ENCODE measurements at regions not wholly inside any gene's neighbourhood (a gene's known extent, or its start where the extent isn't known, plus 50 kb on each side); places are given as distances from the start of the nearest gene placed in this dataset.

- Mint-ChIP-seq H3K4me1 (ENCODE audit: low read depth, unreplicated experiment) (no peaks in the 10 kb centered on the region), H3K36me3 (ENCODE audit: insufficient read depth, unreplicated experiment) (no peaks in the 10 kb centered on the region), H3K4me3 (ENCODE audit: low read depth, unreplicated experiment) (no peak overlapping the region), H3K9me3 (ENCODE audit: low read depth, unreplicated experiment) (peaks cover 12% of the 10 kb centered on the region), H3K27ac (ENCODE audit: unreplicated experiment) (no peak overlapping the region), H3K27me3 (ENCODE audit: unreplicated experiment) (no peaks in the 10 kb centered on the region)
- DNase-seq, result no peak
- CTCF ChIA-PET, result no interaction called here
- intact Hi-C loops (cut with micrococcal nuclease; ENCODE audit: unreplicated experiment), result no loop called here
- no TSS peak for BruUV-seq (replicated peaks)
- TF ChIP-seq CTCF (IDR thresholded peaks at IDR 0.05; ENCODE audit: unreplicated experiment), result no peak
Observed at GRCh38 chr11:42112866-42113265, 653.4 kb upstream of the LRRC4C start.

DNA sequence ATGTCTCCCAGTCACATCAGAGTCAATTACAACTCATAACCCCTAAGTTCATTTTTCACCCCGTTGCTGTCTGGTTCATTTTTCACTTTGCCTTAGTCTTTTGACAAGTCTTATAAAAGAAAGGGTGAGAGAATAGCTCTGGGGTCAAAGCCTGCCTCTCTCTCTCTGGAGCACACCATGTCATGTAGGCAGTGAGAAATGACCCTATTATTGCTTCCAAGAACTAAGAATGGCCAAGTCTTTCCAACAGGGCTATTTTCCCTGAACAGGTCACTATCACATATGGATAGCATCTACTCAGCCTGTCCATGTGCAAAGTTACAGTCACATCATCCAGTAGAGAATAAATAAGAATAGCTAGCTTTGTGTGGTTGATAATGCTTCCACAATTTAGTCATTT lies 655.5 kb upstream of the LRRC4C start:
- intact Hi-C loops (cut with micrococcal nuclease; ENCODE audit: unreplicated experiment), result no loop called here
- no peak overlapping the region for H3K4me3 Mint-ChIP-seq (ENCODE audit: low read depth, unreplicated experiment)
- no peaks in the 10 kb centered on the region for H3K27me3 Mint-ChIP-seq (ENCODE audit: unreplicated experiment)
- no peak for TF ChIP-seq CTCF (IDR thresholded peaks at IDR 0.05; ENCODE audit: unreplicated experiment)
- no peaks in the 10 kb centered on the region for H3K36me3 Mint-ChIP-seq (ENCODE audit: insufficient read depth, unreplicated experiment)
- no peak for DNase-seq
- BruUV-seq (replicated peaks), result no TSS peak
- H3K4me1 Mint-ChIP-seq (ENCODE audit: low read depth, unreplicated experiment), result no peaks in the 10 kb centered on the region
- peaks cover 11% of the 10 kb centered on the region for H3K9me3 Mint-ChIP-seq (ENCODE audit: low read depth, unreplicated experiment)
- CTCF ChIA-PET, result no interaction called here
- no peak overlapping the region for H3K27ac Mint-ChIP-seq (ENCODE audit: unreplicated experiment)

DNA sequence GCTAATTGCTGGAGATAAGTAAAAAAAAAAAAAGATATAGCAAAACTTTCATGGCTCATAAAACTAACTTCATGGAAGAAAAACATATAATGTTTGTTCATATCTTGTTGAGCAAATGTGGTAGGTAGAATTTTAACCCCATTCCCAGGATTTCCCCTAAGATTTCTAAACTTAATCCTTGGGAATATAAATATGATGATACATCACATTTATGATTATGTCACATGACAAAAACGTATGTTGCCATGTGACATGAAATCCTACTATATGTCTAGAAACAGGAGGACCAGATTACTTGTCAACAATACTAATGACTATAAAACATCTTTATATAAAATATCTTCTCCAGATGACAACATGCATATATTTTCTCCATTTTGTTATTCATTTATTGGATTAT lies 679.0 kb upstream of the LRRC4C start:
- Mint-ChIP-seq H3K27me3 (ENCODE audit: unreplicated experiment) (no peaks in the 10 kb centered on the region), H3K4me3 (ENCODE audit: low read depth, unreplicated experiment) (no peak overlapping the region), H3K36me3 (ENCODE audit: insufficient read depth, unreplicated experiment) (no peaks in the 10 kb centered on the region), H3K4me1 (ENCODE audit: low read depth, unreplicated experiment) (no peaks in the 10 kb centered on the region), H3K9me3 (ENCODE audit: low read depth, unreplicated experiment) (peaks cover 3% of the 10 kb centered on the region), H3K27ac (ENCODE audit: unreplicated experiment) (no peak overlapping the region)
- TF ChIP-seq CTCF (IDR thresholded peaks at IDR 0.05; ENCODE audit: unreplicated experiment), result no peak
- no TSS peak for BruUV-seq (replicated peaks)
- DNase-seq, result no peak
- intact Hi-C loops (cut with micrococcal nuclease; ENCODE audit: unreplicated experiment), result no loop called here
- CTCF ChIA-PET, result no interaction called here

DNA sequence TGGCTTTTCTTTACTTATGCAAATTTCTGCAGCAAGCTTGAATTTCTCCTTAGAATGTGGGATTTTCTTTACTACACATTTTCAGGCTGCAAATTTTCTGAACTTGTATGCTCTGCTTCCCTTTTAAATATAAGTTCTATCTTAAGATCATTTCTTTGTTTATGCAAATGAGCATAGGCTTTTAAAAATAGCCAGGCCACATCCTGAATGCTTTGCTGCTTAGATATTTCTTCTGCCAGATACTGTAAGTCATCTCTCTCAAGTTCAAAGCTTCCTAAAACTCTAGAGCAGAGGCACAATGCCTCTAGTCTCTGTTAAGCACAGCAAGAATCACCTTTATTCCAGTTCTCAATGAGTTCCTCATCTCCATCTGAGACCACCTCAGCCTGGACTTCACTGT lies 685.9 kb upstream of the LRRC4C start:
- peaks cover 19% of the 10 kb centered on the region for H3K9me3 Mint-ChIP-seq (ENCODE audit: low read depth, unreplicated experiment)
- no peak overlapping the region for H3K27ac Mint-ChIP-seq (ENCODE audit: unreplicated experiment)
- no peak overlapping the region for H3K4me3 Mint-ChIP-seq (ENCODE audit: low read depth, unreplicated experiment)
- no peaks in the 10 kb centered on the region for H3K4me1 Mint-ChIP-seq (ENCODE audit: low read depth, unreplicated experiment)
- intact Hi-C loops (cut with micrococcal nuclease; ENCODE audit: unreplicated experiment), result no loop called here
- no peaks in the 10 kb centered on the region for H3K27me3 Mint-ChIP-seq (ENCODE audit: unreplicated experiment)
- TF ChIP-seq CTCF (IDR thresholded peaks at IDR 0.05; ENCODE audit: unreplicated experiment), result no peak
- BruUV-seq (replicated peaks), result no TSS peak
- no peak for DNase-seq
- H3K36me3 Mint-ChIP-seq (ENCODE audit: insufficient read depth, unreplicated experiment), result no peaks in the 10 kb centered on the region
- CTCF ChIA-PET, result no interaction called here

DNA sequence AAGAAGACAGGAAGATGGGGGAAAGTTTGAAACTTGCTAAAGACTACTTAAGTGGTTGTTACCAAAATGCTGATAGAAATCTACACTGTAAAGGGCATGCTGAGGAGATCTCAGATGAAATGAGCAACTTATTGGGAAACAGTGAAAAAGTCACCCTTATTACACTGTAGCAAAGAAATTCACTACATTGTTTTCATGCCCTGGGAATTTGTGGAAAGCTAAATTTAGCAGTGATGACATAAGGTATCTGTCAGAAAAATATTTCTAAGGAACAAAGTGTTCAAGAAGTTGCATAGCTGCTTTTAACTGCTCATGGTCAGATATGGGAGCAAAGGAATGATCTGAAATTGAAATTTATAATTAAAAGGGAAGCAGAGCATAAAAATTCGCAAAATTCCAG lies 702.4 kb upstream of the LRRC4C start:
- intact Hi-C loops (cut with micrococcal nuclease; ENCODE audit: unreplicated experiment), result no loop called here
- H3K27ac Mint-ChIP-seq (ENCODE audit: unreplicated experiment), result no peak overlapping the region
- CTCF ChIA-PET, result no interaction called here

More for the DNA sequence above, 702.4 kb upstream of the LRRC4C start:
- BruUV-seq (replicated peaks), result no TSS peak
- H3K27me3 Mint-ChIP-seq (ENCODE audit: unreplicated experiment), result no peaks in the 10 kb centered on the region
- H3K4me3 Mint-ChIP-seq (ENCODE audit: low read depth, unreplicated experiment), result no peak overlapping the region
- TF ChIP-seq CTCF (IDR thresholded peaks at IDR 0.05; ENCODE audit: unreplicated experiment), result no peak
- peaks cover 9% of the 10 kb centered on the region for H3K9me3 Mint-ChIP-seq (ENCODE audit: low read depth, unreplicated experiment)
- no peak for DNase-seq
- no peaks in the 10 kb centered on the region for H3K36me3 Mint-ChIP-seq (ENCODE audit: insufficient read depth, unreplicated experiment)
- H3K4me1 Mint-ChIP-seq (ENCODE audit: low read depth, unreplicated experiment), result no peaks in the 10 kb centered on the region
